DMS153 treated with DMSO at 0.1 percent for 48 hours (cell line): ENCODE measurements at regions not wholly inside any gene's neighbourhood (a gene's known extent, or its start where the extent isn't known, plus 50 kb on each side); places are given as distances from the start of the nearest gene placed in this dataset.

Experiments
- DNase-seq: peaks from one replicate; lab custom pipeline; 2025; ENCODE audit not compliant: unreplicated experiment; lab: John Stamatoyannopoulos, UW

- DNase-seq = no peak
Measured at GRCh38 chr12:90331821-90332220, 623.2 kb downstream of the CCER1 start.

GRCh38 chr12:90331262-90331661, 622.6 kb upstream of the ATP2B1 start:
- DNase-seq = no peak

GRCh38 chr12:90327793-90328743, 619.4 kb upstream of the ATP2B1 start:
- DNase-seq = no peak

GRCh38 chr12:90323217-90323616, 614.6 kb upstream of the ATP2B1 start:
- DNase-seq = no peak

- no peak for DNase-seq
Measured at GRCh38 chr12:90322006-90322405, 613.4 kb upstream of the ATP2B1 start.

GRCh38 chr12:90321369-90321768, 612.7 kb upstream of the ATP2B1 start:
- DNase-seq = no peak

GRCh38 chr12:90311561-90311960, 602.9 kb upstream of the ATP2B1 start:
- DNase-seq = no peak

GRCh38 chr12:90305379-90305778, 596.7 kb upstream of the ATP2B1 start:
- no peak for DNase-seq

GRCh38 chr12:90304231-90304630, 595.6 kb upstream of the ATP2B1 start:
- DNase-seq = no peak

- DNase-seq = no peak
Measured at GRCh38 chr12:90303771-90304170, 595.1 kb upstream of the ATP2B1 start.

GRCh38 chr12:90301561-90302133, 593.0 kb upstream of the ATP2B1 start:
- DNase-seq = no peak

- no peak for DNase-seq
Measured at GRCh38 chr12:90301095-90301494, 592.5 kb upstream of the ATP2B1 start.

- DNase-seq = no peak
Measured at GRCh38 chr12:90299666-90300065, 591.0 kb upstream of the ATP2B1 start.

- DNase-seq = no peak
Measured at GRCh38 chr12:90299121-90299520, 590.5 kb upstream of the ATP2B1 start.

- no peak for DNase-seq
Measured at GRCh38 chr12:90298289-90298948, 589.8 kb upstream of the ATP2B1 start.

GRCh38 chr12:90295858-90296257, 587.2 kb upstream of the ATP2B1 start:
- DNase-seq = no peak

- DNase-seq = no peak
Measured at GRCh38 chr12:90292183-90292582, 583.5 kb upstream of the ATP2B1 start.

- DNase-seq = no peak
Measured at GRCh38 chr12:90290980-90291975, 582.6 kb upstream of the ATP2B1 start.

- DNase-seq = no peak
Measured at GRCh38 chr12:90287585-90287984, 578.9 kb upstream of the ATP2B1 start.

- DNase-seq = no peak
Measured at GRCh38 chr12:90281154-90281868, 572.7 kb upstream of the ATP2B1 start.
